Transverse colon (tissue), 3 donors: ENCODE measurements at regions not wholly inside any gene's neighbourhood (a gene's known extent, or its start where the extent isn't known, plus 50 kb on each side); places are given as distances from the start of the nearest gene placed in this dataset.

Experiments
- CTCF ChIP-seq, 5 experiments: fragments of 200-600 bp in 3 of 5; fragments of 450-650 bp in 2 of 5; sonication (generic) in 3 of 5; IDR thresholded peaks; 1 replicate in 2 of 5; 2 replicates in 3 of 5; pipeline ENCODE4 v1.5.1; 2016 to 2017; ENCODE audit warnings: antibody characterized with exemption in 5 of 5, inconsistent platforms in 3 of 5, mild to moderate bottlenecking in 2 of 5, moderate library complexity in 1 of 5
- POLR2A ChIP-seq: fragments of 450-650 bp; IDR thresholded peaks from one replicate; pipeline ENCODE4 v1.6.1; 2016; ENCODE audit warnings: antibody characterized with exemption, mild to moderate bottlenecking, moderate library complexity

- TF ChIP-seq CTCF (IDR thresholded peaks at IDR 0.05), result no peak
- TF ChIP-seq POLR2A, result no peak
These were observed 128.2 kb downstream of the MZT1 start for GRCh38 chr13:72599178-72599743.
